Colon (tissue), 2 donors: ENCODE measurements at regions not wholly inside any gene's neighbourhood (a gene's known extent, or its start where the extent isn't known, plus 50 kb on each side); places are given as distances from the start of the nearest gene placed in this dataset.

ENCODE experiments used
- FAIRE-seq: peaks from 2 replicates; lab custom pipeline; 2012; peaks lifted over from hg19 to GRCh38; lab: Jason Lieb, UNC
- donor health status: control.
- donor health status: control.

GRCh38 chr4:83920375-83920774 lies 384.5 kb downstream of the GPAT3 start:
- no peak for FAIRE-seq

- no peak for FAIRE-seq
Observed at GRCh38 chr4:83917572-83917971, 381.7 kb downstream of the GPAT3 start.

- no peak for FAIRE-seq
Observed at GRCh38 chr4:83910693-83911092, 374.8 kb downstream of the GPAT3 start.

- no peak for FAIRE-seq
Observed at GRCh38 chr4:83906561-83906960, 370.7 kb downstream of the GPAT3 start.

GRCh38 chr4:83905952-83906351 lies 370.0 kb downstream of the GPAT3 start:
- FAIRE-seq, result no peak

- peak; percentile 95 for FAIRE-seq
Observed at GRCh38 chr4:83903740-83904139, 367.8 kb downstream of the GPAT3 start.

- no peak for FAIRE-seq
Observed at GRCh38 chr4:83894831-83895230, 358.9 kb downstream of the GPAT3 start.

GRCh38 chr4:83890816-83891215 lies 354.9 kb downstream of the GPAT3 start:
- no peak for FAIRE-seq

- FAIRE-seq, result no peak
Observed at GRCh38 chr4:83890231-83890630, 354.3 kb downstream of the GPAT3 start.

- FAIRE-seq, result no peak
Observed at GRCh38 chr4:83889802-83890201, 353.9 kb downstream of the GPAT3 start.

GRCh38 chr4:83885256-83886182 lies 349.6 kb downstream of the GPAT3 start:
- FAIRE-seq, result no peak

GRCh38 chr4:83876047-83876446 lies 340.1 kb downstream of the GPAT3 start:
- FAIRE-seq, result no peak

- FAIRE-seq, result no peak
Observed at GRCh38 chr4:83875437-83875836, 339.5 kb downstream of the GPAT3 start.

GRCh38 chr4:83873996-83874395 lies 338.1 kb downstream of the GPAT3 start:
- FAIRE-seq, result no peak

GRCh38 chr4:83870328-83870950 lies 334.5 kb downstream of the GPAT3 start:
- no peak for FAIRE-seq

GRCh38 chr4:83866834-83867621 lies 331.1 kb downstream of the GPAT3 start:
- FAIRE-seq, result no peak

GRCh38 chr4:83865417-83866150 lies 329.7 kb downstream of the GPAT3 start:
- FAIRE-seq, result no peak

- FAIRE-seq, result no peak
Observed at GRCh38 chr4:83864097-83864817, 328.3 kb downstream of the GPAT3 start.

- FAIRE-seq, result no peak
Observed at GRCh38 chr4:83862471-83862870, 326.6 kb downstream of the GPAT3 start.

GRCh38 chr4:83860200-83860599 lies 324.3 kb downstream of the GPAT3 start:
- FAIRE-seq, result no peak

- no peak for FAIRE-seq
Observed at GRCh38 chr4:83858131-83858530, 322.2 kb downstream of the GPAT3 start.
